ENCODE measurements at regions not wholly inside any gene's neighbourhood (a gene's known extent, or its start where the extent isn't known, plus 50 kb on each side); places are given as distances from the start of the nearest gene placed in this dataset.
"Not testable (repeated sequence)": the region's sequence is repeated elsewhere in the genome, so short reads cannot be mapped to it uniquely, and the experiment has no call there.

GRCh38 chr15:77896147-77897112 is 181.1 kb downstream of the TBC1D2B start:
- DNase-seq, result not testable (repeated sequence)

GRCh38 chr15:77895742-77896141 is 181.8 kb downstream of the TBC1D2B start:
- no peak for DNase-seq

GRCh38 chr15:77895145-77895544 is 182.4 kb downstream of the TBC1D2B start:
- DNase-seq, result peak in 1 of 2 experiments; percentile 20

GRCh38 chr15:77893671-77894640 is 183.6 kb downstream of the TBC1D2B start:
- DNase-seq, result not testable (repeated sequence)

- not testable (repeated sequence) for DNase-seq
These were observed 184.3 kb downstream of the TBC1D2B start for GRCh38 chr15:77893246-77893645.

- no peak for DNase-seq
These were observed 185.2 kb downstream of the TBC1D2B start for GRCh38 chr15:77892335-77892734.

GRCh38 chr15:77891862-77892261 is 185.6 kb downstream of the TBC1D2B start:
- peak; percentile 20 to 22 for DNase-seq

- DNase-seq, result not testable (repeated sequence)
These were observed 186.4 kb downstream of the TBC1D2B start for GRCh38 chr15:77890911-77891801.

GRCh38 chr15:77889828-77890725 is 187.4 kb downstream of the TBC1D2B start:
- DNase-seq, result not testable (repeated sequence)

GRCh38 chr15:77889009-77889806 is 188.3 kb downstream of the TBC1D2B start:
- DNase-seq, result no peak

- DNase-seq, result not testable (repeated sequence)
These were observed 189.7 kb downstream of the TBC1D2B start for GRCh38 chr15:77887563-77888429.

- DNase-seq, result no peak
These were observed 190.6 kb downstream of the TBC1D2B start for GRCh38 chr15:77886805-77887448.

GRCh38 chr15:77885877-77886500 is 191.5 kb downstream of the TBC1D2B start:
- DNase-seq, result not testable (repeated sequence)

GRCh38 chr15:77883012-77883411 is 194.5 kb downstream of the TBC1D2B start:
- not testable (repeated sequence) for DNase-seq

GRCh38 chr15:77881950-77882349 is 195.6 kb downstream of the TBC1D2B start:
- DNase-seq, result no peak

- not testable (repeated sequence) for DNase-seq
These were observed 196.0 kb downstream of the TBC1D2B start for GRCh38 chr15:77881535-77881934.

GRCh38 chr15:77879466-77879865 is 198.0 kb downstream of the TBC1D2B start:
- not testable (repeated sequence) for DNase-seq
